Spleen (tissue), 11 donors: ENCODE measurements at regions not wholly inside any gene's neighbourhood (a gene's known extent, or its start where the extent isn't known, plus 50 kb on each side); places are given as distances from the start of the nearest gene placed in this dataset.

ENCODE experiments used
- DNase-seq: peaks from one replicate; pipeline ENCODE4 v3.0.0-alpha.2; 2020
- H3K27ac ChIP-seq, 8 donors: fragments of 200-600 bp; sonication (generic) in 7 of 8; 1 replicate in 4 of 8; 2 replicates in 4 of 8; pipeline versions ENCODE4 v1.5.0 to v1.8.0; 2016 to 2021; ENCODE audit warnings: inconsistent platforms in 4 of 8, mild to moderate bottlenecking in 4 of 8, moderate library complexity in 1 of 8
- H3K27me3 ChIP-seq, 7 donors: fragments of 200-600 bp; sonication (generic) in 6 of 7; replicated peaks in 1 of 7; 1 replicate in 4 of 7; 2 replicates in 3 of 7; pipeline versions ENCODE4 v1.5.0 to v1.8.0; 2016 to 2021; ENCODE audit warnings: inconsistent platforms in 3 of 7, mild to moderate bottlenecking in 1 of 7
- H3K36me3 ChIP-seq, 6 donors: fragments of 200-600 bp; sonication (generic) in 5 of 6; 1 replicate in 4 of 6; 2 replicates in 2 of 6; pipeline versions ENCODE4 v1.5.0 to v1.8.0; 2016 to 2021; ENCODE audit warnings: inconsistent platforms in 2 of 6
- H3K4me1 ChIP-seq, 6 donors: fragments of 200-600 bp; sonication (generic) in 5 of 6; 1 replicate in 3 of 6; 2 replicates in 3 of 6; pipeline versions ENCODE4 v1.5.0 to v1.8.0; 2016 to 2021; ENCODE audit warnings: inconsistent platforms in 3 of 6
- H3K4me3 ChIP-seq, 8 donors: fragments of 200-600 bp; sonication (generic) in 7 of 8; 1 replicate in 4 of 8; 2 replicates in 4 of 8; pipeline versions ENCODE4 v1.5.0 to v1.8.0; 2016 to 2021; ENCODE audit warnings: inconsistent platforms in 4 of 8, mild to moderate bottlenecking in 4 of 8, moderate library complexity in 2 of 8
- H3K9me3 ChIP-seq, 8 donors: fragments of 200-600 bp; sonication (generic) in 7 of 8; 1 replicate in 4 of 8; 2 replicates in 4 of 8; pipeline versions ENCODE4 v1.5.0 to v1.8.0; 2016 to 2021; ENCODE audit warnings: inconsistent platforms in 4 of 8
- POLR2A ChIP-seq, 3 donors: fragments of 450-650 bp; IDR thresholded peaks; one replicate each; pipeline ENCODE4 v1.5.1; 2017; ENCODE audit warnings: antibody characterized with exemption in 3 of 3, mild to moderate bottlenecking in 1 of 3
- POLR2AphosphoS5 ChIP-seq, 3 donors: sonication (generic); formaldehyde crosslinking; IDR thresholded peaks; one replicate each; pipeline ENCODE4 v1.5.1; 2017; ENCODE audit warnings: antibody characterized with exemption in 3 of 3
- WGBS, 5 donors: extraction: QIAGEN DNeasy Blood & Tissue Kit in 3 of 5; methylation state at CpG; one replicate each; pipeline versions ENCODE4 v1.1.5 to v1.1.7; 2013 to 2018; 5-methylcytosine and 5-hydroxymethylcytosine counted together
- intact Hi-C: fragments of 100-400 bp; cut with DNase I; formaldehyde crosslinking; loops from one replicate; pipeline ENCODE4 v1.15.0; 2023; ENCODE audit warnings: low total_unique reads
- TF ChIP-seq, protein P1 (sequence below), 11 experiments: fragments of 200-600 bp in 7 of 11; fragments of 450-650 bp in 4 of 11; sonication (generic) in 4 of 11; IDR thresholded peaks in 8 of 11; conservative IDR thresholded peaks in 3 of 11; 1 replicate in 7 of 11; 2 replicates in 4 of 11; pipeline versions ENCODE4 v1.4.0 to v1.8.0; 2016 to 2021; ENCODE audit warnings: antibody characterized with exemption in 11 of 11, inconsistent platforms in 4 of 11, mild to moderate bottlenecking in 1 of 11
- donor health status: healthy with polysubstance abuse.
- donor health status: DM: no; HTN: no; CAD: no; lungs with moderate emphysema.
- donor health status: DM: no; HTN: no; CAD: no.
- donor health status: Bipolar disorder and iron deficiency.
- donor health status: healthy.
- donor health status: DM: no; HTN: no; CAD: no.
- donor health status: DM: yes; HTN: yes; CAD: no.

DNA sequence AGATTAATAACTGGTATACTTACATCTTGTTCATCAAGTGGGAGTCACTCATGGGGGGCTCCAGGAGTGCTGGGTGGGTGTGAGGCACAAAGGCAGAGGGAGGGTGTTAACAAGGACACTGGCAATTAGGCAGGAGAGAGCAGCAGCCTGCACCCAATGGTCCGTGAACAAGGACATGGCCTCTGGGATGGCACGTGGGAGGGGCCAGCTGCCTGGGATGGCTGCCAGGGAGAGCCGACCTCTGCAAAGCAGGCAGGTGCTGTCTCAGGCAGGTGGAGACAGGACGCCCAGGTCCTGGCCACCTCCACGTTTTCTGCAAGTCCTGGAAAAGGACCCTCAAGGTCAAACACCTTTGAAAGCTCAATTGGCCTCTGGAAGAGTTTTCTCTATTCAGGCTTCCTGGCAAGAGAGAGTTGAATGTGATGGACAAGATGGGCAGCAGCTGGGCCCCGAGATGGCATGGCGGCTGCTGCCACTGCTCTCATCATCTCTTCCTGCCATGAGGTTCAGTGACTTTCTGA is 257.1 kb downstream of the BUD13 start:
- Histone ChIP-seq H3K27me3 (peaks cover 0 to 53% (median 0%) of the 10 kb centered on the region in 7 donors), H3K4me3 (no peak overlapping the region), H3K36me3 (no peaks in the 10 kb centered on the region), H3K27ac (no peak overlapping the region), H3K4me1 (no peaks in the 10 kb centered on the region), H3K9me3 (no peaks in the 10 kb centered on the region)
- WGBS, 5 donors = 69 to 86% (median 75%) methylated on average over 5 to 7 of the region's 7 CpGs
- intact Hi-C loops = no loop called here
- TF ChIP-seq POLR2A (IDR thresholded peaks at IDR 0.05) (no peak), POLR2AphosphoS5 (IDR thresholded peaks at IDR 0.05) (no peak)
- TF ChIP-seq, protein P1, sequence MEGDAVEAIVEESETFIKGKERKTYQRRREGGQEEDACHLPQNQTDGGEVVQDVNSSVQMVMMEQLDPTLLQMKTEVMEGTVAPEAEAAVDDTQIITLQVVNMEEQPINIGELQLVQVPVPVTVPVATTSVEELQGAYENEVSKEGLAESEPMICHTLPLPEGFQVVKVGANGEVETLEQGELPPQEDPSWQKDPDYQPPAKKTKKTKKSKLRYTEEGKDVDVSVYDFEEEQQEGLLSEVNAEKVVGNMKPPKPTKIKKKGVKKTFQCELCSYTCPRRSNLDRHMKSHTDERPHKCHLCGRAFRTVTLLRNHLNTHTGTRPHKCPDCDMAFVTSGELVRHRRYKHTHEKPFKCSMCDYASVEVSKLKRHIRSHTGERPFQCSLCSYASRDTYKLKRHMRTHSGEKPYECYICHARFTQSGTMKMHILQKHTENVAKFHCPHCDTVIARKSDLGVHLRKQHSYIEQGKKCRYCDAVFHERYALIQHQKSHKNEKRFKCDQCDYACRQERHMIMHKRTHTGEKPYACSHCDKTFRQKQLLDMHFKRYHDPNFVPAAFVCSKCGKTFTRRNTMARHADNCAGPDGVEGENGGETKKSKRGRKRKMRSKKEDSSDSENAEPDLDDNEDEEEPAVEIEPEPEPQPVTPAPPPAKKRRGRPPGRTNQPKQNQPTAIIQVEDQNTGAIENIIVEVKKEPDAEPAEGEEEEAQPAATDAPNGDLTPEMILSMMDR (IDR thresholded peaks at IDR 0.05 in 8 of 11, conservative IDR thresholded peaks at IDR 0.05 in 3 of 11) = no peak
- DNase-seq = no peak

DNA sequence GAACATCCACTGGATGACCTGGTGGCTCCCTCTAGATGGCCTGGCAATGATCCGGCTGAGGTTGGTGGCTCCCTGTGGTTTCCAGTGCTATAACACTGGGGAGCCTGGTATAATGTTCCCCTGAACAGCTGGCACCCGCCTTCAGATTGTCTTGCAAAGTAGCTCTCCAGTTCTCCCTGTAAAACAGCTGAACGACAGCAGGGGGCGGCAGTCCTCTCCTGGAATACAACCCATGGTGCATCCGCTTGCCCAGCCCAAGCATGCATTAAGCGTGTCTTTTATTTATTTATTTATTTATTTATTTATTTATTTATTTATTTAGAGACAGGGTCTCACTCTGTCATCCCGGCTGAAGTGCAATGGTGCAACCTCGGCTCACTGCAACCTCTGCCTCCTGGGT is 258.9 kb downstream of the BUD13 start:
- Histone ChIP-seq H3K9me3 (no peaks in the 10 kb centered on the region), H3K27ac (no peak overlapping the region), H3K4me1 (no peaks in the 10 kb centered on the region), H3K27me3 (peaks cover 0 to 67% (median 0%) of the 10 kb centered on the region in 7 donors), H3K36me3 (no peaks in the 10 kb centered on the region), H3K4me3 (no peak overlapping the region)
- DNase-seq = no peak
- intact Hi-C loops = no loop called here
- TF ChIP-seq, protein P1 (IDR thresholded peaks at IDR 0.05 in 8 of 11, conservative IDR thresholded peaks at IDR 0.05 in 3 of 11) = peak in 2 of 11 experiments; percentile 10 to 25
- TF ChIP-seq POLR2A (IDR thresholded peaks at IDR 0.05) = no peak
- 43 to 52% (median 44%) methylated on average over 8 of the region's 8 CpGs for WGBS, 5 donors

DNA sequence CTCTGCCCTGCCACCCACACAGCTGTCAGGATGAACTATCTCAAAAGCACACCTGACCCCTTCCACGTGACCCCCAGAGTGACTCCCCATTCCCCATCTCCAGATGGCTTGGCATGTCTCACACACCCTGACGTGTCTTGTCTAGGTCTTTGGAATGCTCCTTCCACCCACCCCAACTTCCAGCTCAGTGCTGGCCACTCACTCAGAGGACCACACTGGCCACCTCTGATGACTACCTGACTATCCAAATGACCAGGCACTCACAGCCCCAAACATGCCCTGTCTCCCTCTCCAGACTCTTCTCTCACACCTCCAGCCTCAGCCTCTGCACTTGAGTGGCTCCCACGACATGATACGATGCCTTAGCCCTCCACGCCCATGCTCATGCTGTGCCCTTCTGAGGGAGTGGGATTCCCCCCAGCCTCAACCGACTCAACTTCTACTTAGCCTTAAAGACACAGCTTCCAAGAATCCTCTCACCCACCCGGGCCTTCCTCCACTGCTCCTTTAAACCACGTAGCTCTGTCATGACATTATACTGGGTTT is 259.4 kb downstream of the BUD13 start:
- H3K27me3 ChIP-seq = peaks cover 0 to 64% (median 0%) of the 10 kb centered on the region in 7 donors
- WGBS, 5 donors = 55 to 60% (median 58%) methylated on average over 8 of the region's 8 CpGs
- TF ChIP-seq POLR2A (IDR thresholded peaks at IDR 0.05) (no peak), POLR2AphosphoS5 (IDR thresholded peaks at IDR 0.05) (no peak)
- TF ChIP-seq, protein P1 (IDR thresholded peaks at IDR 0.05 in 8 of 11, conservative IDR thresholded peaks at IDR 0.05 in 3 of 11) = no peak
- H3K27ac ChIP-seq = no peak overlapping the region
- no peaks in the 10 kb centered on the region for H3K4me1 ChIP-seq
- H3K36me3 ChIP-seq = no peaks in the 10 kb centered on the region
- H3K9me3 ChIP-seq = no peaks in the 10 kb centered on the region
- DNase-seq = no peak
- H3K4me3 ChIP-seq = no peak overlapping the region
- intact Hi-C loops = no loop called here

DNA sequence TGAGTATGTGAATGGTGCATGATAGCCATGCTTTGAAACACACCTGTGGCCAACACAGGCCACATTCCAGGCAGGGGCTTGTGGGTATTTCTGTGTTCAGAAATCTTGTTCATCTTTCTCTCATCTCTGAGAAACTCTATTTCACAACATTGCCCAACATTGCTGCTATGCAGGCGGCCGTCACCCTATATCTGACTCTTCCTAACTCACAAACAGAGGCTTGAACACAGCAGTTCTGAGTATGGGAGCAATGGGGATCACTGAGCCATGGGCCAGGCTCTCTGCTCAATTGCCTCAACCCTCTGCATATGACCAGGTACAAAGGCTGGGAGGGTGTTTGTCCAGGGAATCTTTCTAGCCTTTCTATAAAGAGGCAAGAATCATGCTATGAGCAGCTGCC is 259.9 kb downstream of the BUD13 start:
- Histone ChIP-seq H3K4me3 (no peak overlapping the region), H3K36me3 (no peaks in the 10 kb centered on the region), H3K4me1 (no peaks in the 10 kb centered on the region), H3K27ac (no peak overlapping the region), H3K9me3 (no peaks in the 10 kb centered on the region), H3K27me3 (peaks cover 0 to 64% (median 0%) of the 10 kb centered on the region in 7 donors)
- 70 to 88% (median 81%) methylated on average over 2 of the region's 2 CpGs for WGBS, 5 donors
- intact Hi-C loops = no loop called here
- no peak for DNase-seq
- no peak for TF ChIP-seq POLR2A (IDR thresholded peaks at IDR 0.05)
- TF ChIP-seq POLR2AphosphoS5 (IDR thresholded peaks at IDR 0.05) = no peak
- TF ChIP-seq, protein P1 (IDR thresholded peaks at IDR 0.05 in 8 of 11, conservative IDR thresholded peaks at IDR 0.05 in 3 of 11) = no peak
